Hematopoietic multipotent progenitor cell (in vitro differentiated cells): ENCODE measurements at regions not wholly inside any gene's neighbourhood (a gene's known extent, or its start where the extent isn't known, plus 50 kb on each side); places are given as distances from the start of the nearest gene placed in this dataset.
A peak's percentile ranks its signal among the peaks of the same experiment; 100 is the strongest.
"Not testable (repeated sequence)": the region's sequence is repeated elsewhere in the genome, so short reads cannot be mapped to it uniquely, and the experiment has no call there.

Experiments
- DNase-seq, 3 donors: peaks; one replicate each; pipeline ENCODE4 v3.0.0-alpha.2; 2011 to 2015; ENCODE audit warnings: low read depth in 2 of 3, low spot score in 2 of 3

- no peak for DNase-seq
Observed at GRCh38 chr7:114182837-114183236, 231.8 kb upstream of the FOXP2 start.

- no peak for DNase-seq
Observed at GRCh38 chr7:114181280-114181679, 233.3 kb upstream of the FOXP2 start.

GRCh38 chr7:114180556-114181266 lies 233.9 kb upstream of the FOXP2 start:
- no peak for DNase-seq

DNA sequence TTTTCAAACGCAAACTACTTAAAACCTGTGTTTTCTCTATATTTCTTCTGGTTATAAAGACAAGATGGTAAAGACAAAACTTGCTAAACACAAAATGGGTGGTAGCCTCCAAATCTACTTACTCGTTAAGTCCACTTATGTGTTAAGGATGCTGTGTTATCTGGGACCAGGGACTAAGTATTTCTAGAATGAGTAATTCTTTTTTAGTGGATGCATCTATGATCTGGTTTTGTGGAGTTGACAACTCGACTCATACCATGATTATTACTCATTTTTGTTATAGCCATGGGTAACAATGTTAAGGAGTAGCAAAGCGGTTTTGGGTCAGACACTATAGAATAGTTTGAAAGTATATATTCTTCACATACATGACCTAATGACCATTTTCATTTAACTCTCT lies 239.5 kb upstream of the FOXP2 start:
- no peak for DNase-seq

DNA sequence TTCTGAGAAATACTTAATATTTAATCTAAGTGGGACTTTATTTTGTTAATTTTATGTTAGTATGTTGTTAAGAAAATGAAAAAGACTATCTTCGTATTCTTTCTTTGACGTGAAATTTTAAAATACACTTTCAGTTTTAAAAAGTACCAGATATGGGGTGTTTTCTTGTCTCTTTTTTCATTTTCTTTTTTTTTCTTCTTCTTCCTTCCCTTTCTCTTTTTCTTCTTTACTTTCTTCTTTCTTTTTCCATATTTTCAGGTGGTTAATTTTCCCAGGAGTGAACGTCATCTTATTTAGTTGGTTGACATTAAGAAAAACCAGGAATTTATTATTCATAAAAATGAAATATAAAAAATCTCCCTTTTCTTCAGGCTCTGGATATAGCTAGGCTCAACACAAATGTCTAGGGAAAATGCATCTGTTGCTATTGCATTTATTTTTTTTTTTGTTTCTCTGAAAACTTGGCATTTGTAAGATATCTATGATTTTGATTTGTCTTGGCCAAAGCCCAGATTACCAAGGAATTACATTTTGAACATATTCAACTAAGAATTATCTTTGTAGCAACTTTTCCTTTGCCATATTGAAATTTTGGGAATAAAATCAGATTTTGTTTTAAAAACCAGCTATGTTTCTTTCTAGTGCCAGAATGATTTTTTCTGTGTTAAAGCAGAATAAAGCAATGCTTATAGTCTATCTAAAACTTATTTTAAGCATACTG lies 241.3 kb upstream of the FOXP2 start:
- no peak for DNase-seq

DNA sequence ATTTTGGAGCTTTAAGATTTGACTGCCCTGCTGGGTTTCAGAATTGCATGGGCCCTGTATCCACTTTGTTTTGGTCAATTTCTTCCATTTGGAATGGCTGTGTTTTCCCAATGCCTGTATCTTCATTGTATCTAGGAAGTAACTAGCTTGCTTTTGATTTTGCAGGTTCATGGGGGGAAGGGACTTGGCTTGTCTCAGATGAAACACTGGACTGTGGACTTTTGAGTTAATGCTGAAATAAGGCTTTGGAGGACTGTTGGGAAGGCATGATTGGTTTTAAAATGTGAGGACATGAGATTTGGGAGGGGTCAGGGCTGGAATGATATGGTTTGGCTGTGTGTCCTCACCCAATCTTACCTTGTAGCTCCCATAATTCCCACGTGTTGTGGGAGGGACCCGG lies 245.2 kb upstream of the FOXP2 start:
- not testable (repeated sequence) for DNase-seq

DNA sequence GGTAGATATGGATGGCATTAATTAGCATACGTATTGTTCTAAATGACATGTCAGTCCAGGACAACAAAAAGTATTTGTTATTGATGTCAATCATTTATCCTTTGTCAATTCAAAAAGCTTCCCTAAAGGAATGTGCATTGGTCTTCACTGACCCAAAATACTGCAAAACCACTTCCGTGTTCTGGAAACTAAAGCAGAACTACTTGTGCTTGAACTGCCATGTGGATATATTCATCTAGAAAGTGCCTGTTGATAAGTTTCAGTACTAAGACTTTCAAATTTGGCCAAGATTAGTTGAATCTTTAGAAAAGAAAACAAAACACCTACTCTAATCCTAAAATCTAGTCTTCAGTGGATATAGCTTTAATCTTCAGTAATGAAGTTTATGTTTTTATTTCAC lies 242.1 kb upstream of the PPP1R3A start:
- DNase-seq: no peak

GRCh38 chr7:114158854-114159253 lies 240.0 kb upstream of the PPP1R3A start:
- no peak for DNase-seq

GRCh38 chr7:114158275-114158674 lies 239.5 kb upstream of the PPP1R3A start:
- DNase-seq: no peak

GRCh38 chr7:114156178-114156577 lies 237.4 kb upstream of the PPP1R3A start:
- DNase-seq: no peak

- no peak for DNase-seq
Observed at GRCh38 chr7:114155116-114156110, 236.6 kb upstream of the PPP1R3A start.

GRCh38 chr7:114153700-114154099 lies 234.9 kb upstream of the PPP1R3A start:
- DNase-seq: no peak

- no peak for DNase-seq
Observed at GRCh38 chr7:114152314-114152938, 233.6 kb upstream of the PPP1R3A start.

GRCh38 chr7:114151777-114152176 lies 233.0 kb upstream of the PPP1R3A start:
- DNase-seq: no peak

- no peak for DNase-seq
Observed at GRCh38 chr7:114150689-114151088, 231.9 kb upstream of the PPP1R3A start.

DNA sequence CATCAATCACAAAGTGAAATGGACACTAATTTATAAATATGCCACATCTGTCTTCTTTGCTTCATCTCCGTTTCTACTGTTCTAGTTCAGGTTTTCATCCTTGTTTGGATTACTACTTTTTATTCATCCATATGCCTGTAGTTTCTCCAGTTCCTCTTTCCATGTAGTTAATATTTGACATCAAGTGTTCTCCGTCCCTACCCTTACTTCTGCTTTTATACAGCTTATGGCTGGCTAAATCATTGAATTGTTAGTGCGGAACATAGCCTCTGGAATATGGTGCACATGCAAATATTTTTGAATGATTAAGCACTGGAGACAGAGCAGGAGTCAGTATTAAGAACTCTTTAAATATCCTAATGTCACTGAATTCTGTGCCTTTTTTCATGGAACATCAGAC lies 230.0 kb upstream of the PPP1R3A start:
- peak in 2 of 3 donors; percentile 17 to 67 for DNase-seq

DNA sequence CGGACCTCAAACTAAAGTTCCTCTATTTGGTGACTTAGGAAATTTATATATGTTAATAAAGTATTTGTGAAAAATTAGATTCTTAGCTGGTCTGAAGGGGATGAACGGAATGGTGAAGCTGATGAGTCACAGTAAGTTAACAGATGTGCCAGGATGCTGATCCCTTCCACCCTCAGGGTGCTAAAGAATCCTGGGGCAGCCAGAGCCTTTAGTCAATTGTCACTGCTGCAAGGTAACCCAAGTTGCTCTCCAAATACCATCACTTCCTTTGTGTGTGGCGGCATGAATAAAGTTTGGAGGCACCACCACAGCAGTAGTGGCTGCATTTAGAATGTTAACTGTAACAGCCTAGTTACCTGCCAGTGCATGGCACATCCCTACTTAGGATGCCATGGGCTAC lies 222.6 kb upstream of the PPP1R3A start:
- DNase-seq: no peak

- no peak for DNase-seq
Observed at GRCh38 chr7:114140561-114140960, 221.8 kb upstream of the PPP1R3A start.

DNA sequence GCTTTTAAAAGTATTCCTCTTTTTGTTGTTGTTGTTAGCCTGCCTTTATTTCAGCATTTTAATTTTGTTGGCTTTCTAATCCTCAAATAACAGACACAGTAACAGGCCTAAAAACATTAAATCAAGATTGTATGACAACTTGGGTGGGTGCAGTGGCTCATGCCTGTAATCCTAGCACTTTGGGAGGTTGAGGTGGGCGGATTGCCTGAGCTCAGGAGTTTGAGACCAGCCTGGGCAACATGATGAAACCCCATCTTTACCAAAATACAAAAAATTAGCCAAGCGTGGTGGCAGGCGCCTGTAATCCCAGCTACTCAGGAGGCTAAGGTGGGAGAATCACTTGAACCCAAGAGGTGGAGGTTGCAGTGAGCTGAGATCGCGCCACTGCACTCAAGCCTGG lies 220.9 kb upstream of the PPP1R3A start:
- not testable (repeated sequence) for DNase-seq

DNA sequence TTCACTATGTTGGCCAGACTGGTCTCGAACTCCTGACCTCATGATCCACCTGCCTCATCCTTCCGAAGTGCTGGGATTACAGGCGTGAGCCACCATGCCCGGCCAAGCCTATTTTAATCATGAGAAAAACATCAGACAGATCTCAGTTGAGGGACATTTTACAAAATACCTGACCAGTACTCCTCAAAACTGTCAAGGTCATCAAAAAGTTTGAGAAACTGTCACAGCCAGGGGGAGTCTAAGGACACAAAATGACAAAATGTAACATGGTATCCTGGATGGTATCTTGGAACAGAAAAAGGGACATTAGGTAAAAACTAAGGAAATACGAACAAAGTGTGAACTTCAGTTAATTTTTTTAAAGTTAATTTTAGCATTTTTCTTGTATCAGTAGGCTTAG lies 219.8 kb upstream of the PPP1R3A start:
- DNase-seq: no peak

- DNase-seq: no peak
Observed at GRCh38 chr7:114133717-114134116, 214.9 kb upstream of the PPP1R3A start.
